Left ventricle myocardium inferior (tissue), 1 donor: ENCODE measurements at regions not wholly inside any gene's neighbourhood (a gene's known extent, or its start where the extent isn't known, plus 50 kb on each side); places are given as distances from the start of the nearest gene placed in this dataset.

Experiments
- DNase-seq: peaks from one replicate; pipeline ENCODE4 v3.0.0-alpha.2; 2020
- H3K27ac ChIP-seq: fragments of 200-600 bp; replicated peaks from 2 replicates; pipeline ENCODE4 v1.8.0; 2021
- H3K27me3 ChIP-seq: fragments of 200-600 bp; 2 replicates; pipeline ENCODE4 v1.8.0; 2021; ENCODE audit warnings: low read depth
- H3K36me3 ChIP-seq: fragments of 200-600 bp; 2 replicates; pipeline ENCODE4 v1.8.0; 2021
- H3K4me1 ChIP-seq: fragments of 200-600 bp; 2 replicates; pipeline ENCODE4 v1.8.0; 2021
- H3K4me3 ChIP-seq: fragments of 200-600 bp; 2 replicates; pipeline ENCODE4 v1.8.0; 2021; ENCODE audit warnings: mild to moderate bottlenecking, moderate library complexity
- H3K9me3 ChIP-seq: fragments of 200-600 bp; replicated peaks from 2 replicates; pipeline ENCODE4 v1.8.0; 2021
- intact Hi-C: fragments of 100-400 bp; cut with micrococcal nuclease; formaldehyde crosslinking; loops from one replicate; pipeline ENCODE4 v1.11.0; 2022
- TF ChIP-seq, protein P1 (sequence below): fragments of 200-600 bp; IDR thresholded peaks from 2 replicates; pipeline ENCODE4 v1.8.0; 2021; ENCODE audit warnings: antibody characterized with exemption, mild to moderate bottlenecking, borderline replicate concordance
- donor health status: DM: no; HTN: yes; CAD: no; lungs with severe emphysema.

GRCh38 chr7:25032774-25033743, 53.1 kb upstream of the OSBPL3 start:
- TF ChIP-seq, protein P1, sequence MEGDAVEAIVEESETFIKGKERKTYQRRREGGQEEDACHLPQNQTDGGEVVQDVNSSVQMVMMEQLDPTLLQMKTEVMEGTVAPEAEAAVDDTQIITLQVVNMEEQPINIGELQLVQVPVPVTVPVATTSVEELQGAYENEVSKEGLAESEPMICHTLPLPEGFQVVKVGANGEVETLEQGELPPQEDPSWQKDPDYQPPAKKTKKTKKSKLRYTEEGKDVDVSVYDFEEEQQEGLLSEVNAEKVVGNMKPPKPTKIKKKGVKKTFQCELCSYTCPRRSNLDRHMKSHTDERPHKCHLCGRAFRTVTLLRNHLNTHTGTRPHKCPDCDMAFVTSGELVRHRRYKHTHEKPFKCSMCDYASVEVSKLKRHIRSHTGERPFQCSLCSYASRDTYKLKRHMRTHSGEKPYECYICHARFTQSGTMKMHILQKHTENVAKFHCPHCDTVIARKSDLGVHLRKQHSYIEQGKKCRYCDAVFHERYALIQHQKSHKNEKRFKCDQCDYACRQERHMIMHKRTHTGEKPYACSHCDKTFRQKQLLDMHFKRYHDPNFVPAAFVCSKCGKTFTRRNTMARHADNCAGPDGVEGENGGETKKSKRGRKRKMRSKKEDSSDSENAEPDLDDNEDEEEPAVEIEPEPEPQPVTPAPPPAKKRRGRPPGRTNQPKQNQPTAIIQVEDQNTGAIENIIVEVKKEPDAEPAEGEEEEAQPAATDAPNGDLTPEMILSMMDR: no peak
- intact Hi-C loops: no loop called here
- no peak for DNase-seq
- H3K4me1 ChIP-seq: peaks cover 11% of the 10 kb centered on the region
- H3K36me3 ChIP-seq: no peaks in the 10 kb centered on the region
- H3K27ac ChIP-seq: no peak overlapping the region
- H3K9me3 ChIP-seq: peaks cover 19% of the 10 kb centered on the region
- H3K4me3 ChIP-seq: no peak overlapping the region
- no peaks in the 10 kb centered on the region for H3K27me3 ChIP-seq

- Histone ChIP-seq H3K9me3 (peaks cover 14% of the 10 kb centered on the region), H3K4me1 (peaks cover 11% of the 10 kb centered on the region), H3K27me3 (no peaks in the 10 kb centered on the region), H3K27ac (no peak overlapping the region), H3K36me3 (no peaks in the 10 kb centered on the region), H3K4me3 (no peak overlapping the region)
- no peak for DNase-seq
- intact Hi-C loops: no loop called here
- TF ChIP-seq, protein P1: no peak
These were observed 51.5 kb upstream of the OSBPL3 start for GRCh38 chr7:25031432-25031831.

- intact Hi-C loops: no loop called here
- Histone ChIP-seq H3K27ac (no peak overlapping the region), H3K27me3 (no peaks in the 10 kb centered on the region), H3K36me3 (no peaks in the 10 kb centered on the region), H3K4me3 (no peak overlapping the region), H3K9me3 (peaks cover 10% of the 10 kb centered on the region), H3K4me1 (peaks cover 13% of the 10 kb centered on the region)
- TF ChIP-seq, protein P1: no peak
- no peak for DNase-seq
These were observed 51.0 kb upstream of the OSBPL3 start for GRCh38 chr7:25031007-25031406.
